ENCODE measurements at regions not wholly inside any gene's neighbourhood (a gene's known extent, or its start where the extent isn't known, plus 50 kb on each side); places are given as distances from the start of the nearest gene placed in this dataset.

- in situ Hi-C loops (cut with HindIII; ENCODE audit: low pct_ligation_motif_present, low sequenced_read_pairs) = no loop called here
- H3K4me3 ChIP-seq (ENCODE audit: low read depth, low read length) = no peak overlapping the region
- no peak for DNase-seq
- H3K27ac ChIP-seq = no peak overlapping the region
- no peaks in the 10 kb centered on the region for H3K36me3 ChIP-seq (replicated peaks)
- H3K27me3 ChIP-seq (replicated peaks) = peaks cover 24% of the 10 kb centered on the region
- TF ChIP-seq CTCF (IDR thresholded peaks at IDR 0.05; ENCODE audit: low read depth, low read length, missing control alignments) = no peak
These were observed 110.5 kb upstream of the THY1 start for GRCh38 chr11:119533462-119533861.

GRCh38 chr11:119532551-119532950 lies 109.6 kb upstream of the THY1 start:
- Histone ChIP-seq H3K27me3 (replicated peaks) (peaks cover 24% of the 10 kb centered on the region), H3K4me3 (ENCODE audit: low read depth, low read length) (no peak overlapping the region), H3K36me3 (replicated peaks) (no peaks in the 10 kb centered on the region), H3K27ac (no peak overlapping the region)
- no peak for DNase-seq
- in situ Hi-C loops (cut with HindIII; ENCODE audit: low pct_ligation_motif_present, low sequenced_read_pairs) = no loop called here
- TF ChIP-seq CTCF (IDR thresholded peaks at IDR 0.05; ENCODE audit: low read depth, low read length, missing control alignments) = no peak

GRCh38 chr11:119531623-119532022 lies 108.7 kb upstream of the THY1 start:
- in situ Hi-C loops (cut with HindIII; ENCODE audit: low pct_ligation_motif_present, low sequenced_read_pairs) = no loop called here
- H3K4me3 ChIP-seq (ENCODE audit: low read depth, low read length) = no peak overlapping the region
- H3K27me3 ChIP-seq (replicated peaks) = peaks cover 21% of the 10 kb centered on the region
- DNase-seq = no peak
- no peaks in the 10 kb centered on the region for H3K36me3 ChIP-seq (replicated peaks)
- H3K27ac ChIP-seq = no peak overlapping the region
- TF ChIP-seq CTCF (IDR thresholded peaks at IDR 0.05; ENCODE audit: low read depth, low read length, missing control alignments) = no peak

- no peak for DNase-seq
- Histone ChIP-seq H3K27me3 (replicated peaks) (peaks cover 21% of the 10 kb centered on the region), H3K36me3 (replicated peaks) (no peaks in the 10 kb centered on the region), H3K4me3 (ENCODE audit: low read depth, low read length) (no peak overlapping the region), H3K27ac (no peak overlapping the region)
- in situ Hi-C loops (cut with HindIII; ENCODE audit: low pct_ligation_motif_present, low sequenced_read_pairs) = no loop called here
- no peak for TF ChIP-seq CTCF (IDR thresholded peaks at IDR 0.05; ENCODE audit: low read depth, low read length, missing control alignments)
These were observed 108.1 kb upstream of the THY1 start for GRCh38 chr11:119531056-119531455.

GRCh38 chr11:119530509-119530908 lies 107.5 kb upstream of the THY1 start:
- H3K4me3 ChIP-seq (ENCODE audit: low read depth, low read length) = no peak overlapping the region
- H3K27ac ChIP-seq = no peak overlapping the region
- no peaks in the 10 kb centered on the region for H3K36me3 ChIP-seq (replicated peaks)
- H3K27me3 ChIP-seq (replicated peaks) = peaks cover 20% of the 10 kb centered on the region
- TF ChIP-seq CTCF (IDR thresholded peaks at IDR 0.05; ENCODE audit: low read depth, low read length, missing control alignments) = no peak
- no peak for DNase-seq
- in situ Hi-C loops (cut with HindIII; ENCODE audit: low pct_ligation_motif_present, low sequenced_read_pairs) = no loop called here

- Histone ChIP-seq H3K36me3 (replicated peaks) (no peaks in the 10 kb centered on the region), H3K27me3 (replicated peaks) (peaks cover 20% of the 10 kb centered on the region), H3K4me3 (ENCODE audit: low read depth, low read length) (no peak overlapping the region), H3K27ac (no peak overlapping the region)
- DNase-seq = no peak
- in situ Hi-C loops (cut with HindIII; ENCODE audit: low pct_ligation_motif_present, low sequenced_read_pairs) = no loop called here
- no peak for TF ChIP-seq CTCF (IDR thresholded peaks at IDR 0.05; ENCODE audit: low read depth, low read length, missing control alignments)
These were observed 107.0 kb upstream of the THY1 start for GRCh38 chr11:119529936-119530335.

All from brain microvascular endothelial cell (primary cell).